ENCODE measurements at regions not wholly inside any gene's neighbourhood (a gene's known extent, or its start where the extent isn't known, plus 50 kb on each side); places are given as distances from the start of the nearest gene placed in this dataset.
"Not testable (repeated sequence)": the region's sequence is repeated elsewhere in the genome, so short reads cannot be mapped to it uniquely, and the experiment has no call there.

- TF ChIP-seq ZFX (IDR thresholded peaks at IDR 0.05) (no peak), CTCF (conservative IDR thresholded peaks at IDR 0.05) (no peak)
- H3K27ac ChIP-seq: no peak overlapping the region
These were observed 801.2 kb upstream of the GOT2 start for GRCh38 chr16:59535298-59535697.

GRCh38 chr16:59527206-59527997, 793.3 kb upstream of the GOT2 start:
- no peak overlapping the region for H3K27ac ChIP-seq
- TF ChIP-seq CTCF (conservative IDR thresholded peaks at IDR 0.05) (no peak), ZFX (IDR thresholded peaks at IDR 0.05) (no peak)

- no peak overlapping the region for H3K27ac ChIP-seq
- TF ChIP-seq CTCF (conservative IDR thresholded peaks at IDR 0.05): no peak
- TF ChIP-seq ZFX (IDR thresholded peaks at IDR 0.05): no peak
These were observed 788.7 kb upstream of the GOT2 start for GRCh38 chr16:59522826-59523225.

- H3K27ac ChIP-seq: not testable (repeated sequence)
These were observed 784.6 kb upstream of the GOT2 start for GRCh38 chr16:59518721-59519120.

GRCh38 chr16:59514651-59515050, 780.5 kb upstream of the GOT2 start:
- H3K27ac ChIP-seq: no peak overlapping the region
- TF ChIP-seq CTCF (conservative IDR thresholded peaks at IDR 0.05): no peak
- no peak for TF ChIP-seq ZFX (IDR thresholded peaks at IDR 0.05)

GRCh38 chr16:59510008-59510424, 775.9 kb upstream of the GOT2 start:
- no peak overlapping the region for H3K27ac ChIP-seq
- TF ChIP-seq ZFX (IDR thresholded peaks at IDR 0.05) (no peak), CTCF (conservative IDR thresholded peaks at IDR 0.05) (no peak)

GRCh38 chr16:59500601-59501000, 766.5 kb upstream of the GOT2 start:
- no peak overlapping the region for H3K27ac ChIP-seq
- no peak for TF ChIP-seq ZFX (IDR thresholded peaks at IDR 0.05)
- no peak for TF ChIP-seq CTCF (conservative IDR thresholded peaks at IDR 0.05)

- TF ChIP-seq CTCF (conservative IDR thresholded peaks at IDR 0.05) (no peak), ZFX (IDR thresholded peaks at IDR 0.05) (no peak)
- H3K27ac ChIP-seq: no peak overlapping the region
These were observed 753.0 kb upstream of the GOT2 start for GRCh38 chr16:59487067-59487466.
